B cell (primary cell): ENCODE measurements at regions not wholly inside any gene's neighbourhood (a gene's known extent, or its start where the extent isn't known, plus 50 kb on each side); places are given as distances from the start of the nearest gene placed in this dataset.

Source experiments
- CTCF ChIP-seq: fragments of 200-600 bp; IDR thresholded peaks from one replicate; pipeline ENCODE4 v1.8.0; 2022; ENCODE audit warnings: antibody characterized with exemption, mild to moderate bottlenecking
- EZH2 ChIP-seq: IDR thresholded peaks from 2 replicates; pipeline ENCODE4 v1.6.1; 2012; ENCODE audit warnings: borderline replicate concordance, low read depth, mild to moderate bottlenecking, moderate library complexity, low read length; ENCODE audit not compliant: insufficient read depth, poor library complexity, severe bottlenecking

- TF ChIP-seq CTCF, result no peak
- TF ChIP-seq EZH2, result no peak
Observed at GRCh38 chr12:113698510-113698858, 226.8 kb upstream of the LHX5 start.
